Breast epithelium (tissue), 3 donors: ENCODE measurements at regions not wholly inside any gene's neighbourhood (a gene's known extent, or its start where the extent isn't known, plus 50 kb on each side); places are given as distances from the start of the nearest gene placed in this dataset.

Experiments
- CTCF ChIP-seq, 3 donors: fragments of 450-650 bp; IDR thresholded peaks; one replicate each; pipeline ENCODE4 v1.5.1; 2016 to 2017; ENCODE audit warnings: antibody characterized with exemption in 3 of 3, mild to moderate bottlenecking in 3 of 3, moderate library complexity in 3 of 3
- POLR2A ChIP-seq: fragments of 450-650 bp; IDR thresholded peaks from one replicate; pipeline ENCODE4 v1.6.1; 2016; ENCODE audit warnings: antibody characterized with exemption, mild to moderate bottlenecking, moderate library complexity

DNA sequence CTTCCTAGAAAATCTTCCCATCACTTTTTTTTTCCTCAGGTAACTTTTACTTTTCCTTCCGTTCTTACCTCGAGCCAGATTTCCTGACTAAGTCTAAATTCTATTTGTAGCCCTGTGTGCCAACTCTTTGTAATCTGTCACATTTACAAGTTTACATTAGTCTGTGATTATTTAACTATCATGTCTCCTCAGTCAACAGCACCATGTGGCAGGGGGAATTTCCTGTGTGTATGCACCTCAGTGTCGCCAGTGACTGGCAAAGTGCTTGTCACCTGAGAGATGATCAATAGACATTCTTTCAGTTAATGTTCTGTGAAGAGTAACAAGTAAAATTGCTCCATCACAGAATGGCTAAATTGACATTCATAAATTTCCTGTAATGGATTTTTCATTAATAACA, 468.5 kb downstream of the PDGFC start:
- no peak for TF ChIP-seq CTCF (IDR thresholded peaks at IDR 0.05)
- no peak for TF ChIP-seq POLR2A
